ENCODE measurements at regions not wholly inside any gene's neighbourhood (a gene's known extent, or its start where the extent isn't known, plus 50 kb on each side); places are given as distances from the start of the nearest gene placed in this dataset.

- TF ChIP-seq NFE2L1 (CRISPR knock-in tag; IDR thresholded peaks at IDR 0.05) (no peak), TP53 (CRISPR knock-in tag; IDR thresholded peaks at IDR 0.05) (no peak), JAZF1 (CRISPR knock-in tag; IDR thresholded peaks at IDR 0.05) (no peak), NR2C2 (CRISPR knock-in tag; IDR thresholded peaks at IDR 0.05) (no peak), ZNF281 (CRISPR knock-in tag; IDR thresholded peaks at IDR 0.05) (no peak), MAX (CRISPR knock-in tag; IDR thresholded peaks at IDR 0.05) (no peak), SP1 (CRISPR knock-in tag; conservative IDR thresholded peaks at IDR 0.05) (no peak), GABPB1 (CRISPR knock-in tag; IDR thresholded peaks at IDR 0.05) (no peak), ERG (CRISPR knock-in tag; IDR thresholded peaks at IDR 0.05) (no peak), NR1H2 (CRISPR knock-in tag; IDR thresholded peaks at IDR 0.05) (no peak), ZNF263 (CRISPR knock-in tag; IDR thresholded peaks at IDR 0.05; ENCODE audit: low read depth) (no peak), IRF1 (CRISPR knock-in tag; IDR thresholded peaks at IDR 0.05) (no peak), JUN (CRISPR knock-in tag; IDR thresholded peaks at IDR 0.05) (no peak), ZNF138 (CRISPR knock-in tag; conservative IDR thresholded peaks at IDR 0.05) (no peak), CDX4 (CRISPR knock-in tag; IDR thresholded peaks at IDR 0.05; ENCODE audit: borderline replicate concordance) (no peak), ZNF532 (CRISPR knock-in tag; IDR thresholded peaks at IDR 0.05; ENCODE audit: borderline replicate concordance) (no peak), ZNF121 (CRISPR knock-in tag; IDR thresholded peaks at IDR 0.05) (no peak), ATF2 (CRISPR knock-in tag; IDR thresholded peaks at IDR 0.05; ENCODE audit: borderline replicate concordance, low read depth) (no peak), ELF4 (CRISPR knock-in tag; IDR thresholded peaks at IDR 0.05; ENCODE audit: low read depth) (no peak), ZNF423 (CRISPR knock-in tag; IDR thresholded peaks at IDR 0.05) (no peak)
- Mint-ChIP-seq H3K4me1 (peaks cover 30% of the 10 kb centered on the region), H3K27me3 (ENCODE audit: low read depth) (peaks cover 12% of the 10 kb centered on the region), H3K27ac (no peak overlapping the region), H3K4me3 (no peak overlapping the region), H3K36me3 (no peaks in the 10 kb centered on the region), H3K9me3 (no peaks in the 10 kb centered on the region)
- POLR2A ChIA-PET, result no interaction called here
- no peak for ATAC-seq
- CTCF ChIA-PET, result interaction anchor here (1.0 kb wide), 1 partner anchor 200 kb away, joined by 4 read pairs; no protein-coding TSS in a partner anchor
- DNase-seq (ENCODE audit: low spot score), result no peak
These were observed 198.1 kb downstream of the FOXA2 start for GRCh38 chr20:22386306-22386623.
